ENCODE measurements at regions not wholly inside any gene's neighbourhood (a gene's known extent, or its start where the extent isn't known, plus 50 kb on each side); places are given as distances from the start of the nearest gene placed in this dataset.

GRCh38 chr1:9428601-9429341, 110.5 kb upstream of the SLC25A33 start (continued):
- TF ChIP-seq ZNF317 (CRISPR knock-in tag; IDR thresholded peaks at IDR 0.05) (peak; percentile 47; the same call in 1 of the 2 replicates), SRSF9 (IDR thresholded peaks at IDR 0.05; ENCODE audit: borderline replicate concordance, insufficient read depth, low read depth, low read length, poor library complexity, severe bottlenecking) (no peak), SIN3A (IDR thresholded peaks at IDR 0.05; ENCODE audit: borderline replicate concordance, low read depth, low read length) (peak; percentile 87), ZNF350 (CRISPR knock-in tag; IDR thresholded peaks at IDR 0.05; ENCODE audit: borderline replicate concordance, low read depth) (peak; percentile 85; the same call in 1 of the 2 replicates), HNRNPK (IDR thresholded peaks at IDR 0.05; ENCODE audit: low read depth, low read length, poor library complexity, severe bottlenecking) (no peak), NFE2 (CRISPR knock-in tag; IDR thresholded peaks at IDR 0.05) (no peak), RNF2 (conservative IDR thresholded peaks at IDR 0.05; ENCODE audit: low read depth) (no peak), HOXA5 (CRISPR knock-in tag; IDR thresholded peaks at IDR 0.05) (peak; percentile 79), ZNF446 (CRISPR knock-in tag; IDR thresholded peaks at IDR 0.05) (no peak), PHF21A (CRISPR knock-in tag; IDR thresholded peaks at IDR 0.05) (peak; percentile 18; the same call in 1 of the 2 replicates), HMG20A (CRISPR knock-in tag; IDR thresholded peaks at IDR 0.05; ENCODE audit: borderline replicate concordance) (no peak), TGIF2 (CRISPR knock-in tag; IDR thresholded peaks at IDR 0.05) (peak; percentile 44; the same call in 1 of the 2 replicates), JDP2 (CRISPR knock-in tag; IDR thresholded peaks at IDR 0.05; ENCODE audit: borderline replicate concordance) (no peak), PRPF4 (IDR thresholded peaks at IDR 0.05; ENCODE audit: low read depth, low read length, poor library complexity, severe bottlenecking) (no peak), ZNF383 (CRISPR knock-in tag; IDR thresholded peaks at IDR 0.05; ENCODE audit: borderline replicate concordance) (no peak), RAD51 (IDR thresholded peaks at IDR 0.05; ENCODE audit: borderline replicate concordance) (peak; percentile 49; the same call in 1 of the 2 replicates), ATF5 (CRISPR knock-in tag; IDR thresholded peaks at IDR 0.05; ENCODE audit: low read depth) (no peak), ATAD3A (CRISPR knock-in tag; IDR thresholded peaks at IDR 0.05) (no peak), THRA (CRISPR knock-in tag; IDR thresholded peaks at IDR 0.05; ENCODE audit: borderline replicate concordance) (peak; percentile 50; the same call in 1 of the 2 replicates), ZNF33A (CRISPR knock-in tag; IDR thresholded peaks at IDR 0.05; ENCODE audit: borderline replicate concordance) (no peak), TARDBP (CRISPR knock-in tag; IDR thresholded peaks at IDR 0.05) (peak; percentile 98), ZNF784 (CRISPR knock-in tag; IDR thresholded peaks at IDR 0.05; ENCODE audit: borderline replicate concordance) (peak; percentile 73; the same call in 1 of the 2 replicates), GZF1 (CRISPR knock-in tag; IDR thresholded peaks at IDR 0.05) (no peak; the same call in 1 of the 2 replicates), PPARG (CRISPR knock-in tag; conservative IDR thresholded peaks at IDR 0.05) (0 out of 2 replicates have a peak, but pooled peaks have one; percentile 45), ZNF597 (CRISPR knock-in tag; IDR thresholded peaks at IDR 0.05) (no peak), ZNF605 (CRISPR knock-in tag; IDR thresholded peaks at IDR 0.05) (peak; percentile 61; the same call in 1 of the 2 replicates), GTF3A (CRISPR knock-in tag; conservative IDR thresholded peaks at IDR 0.05) (no peak), SATB2 (CRISPR knock-in tag; IDR thresholded peaks at IDR 0.05) (no peak)
